Suprapubic skin (tissue), 4 donors: ENCODE measurements at regions not wholly inside any gene's neighbourhood (a gene's known extent, or its start where the extent isn't known, plus 50 kb on each side); places are given as distances from the start of the nearest gene placed in this dataset.

Source experiments
- EP300 ChIP-seq: sonication (generic); formaldehyde crosslinking; IDR thresholded peaks from one replicate; pipeline ENCODE4 v1.6.1; 2017; ENCODE audit warnings: antibody characterized with exemption
- POLR2A ChIP-seq, 2 donors: fragments of 450-650 bp; IDR thresholded peaks; one replicate each; pipeline ENCODE4 v1.6.1; 2017; ENCODE audit warnings: antibody characterized with exemption in 2 of 2, mild to moderate bottlenecking in 2 of 2, moderate library complexity in 2 of 2
- POLR2AphosphoS5 ChIP-seq, 3 donors: sonication (generic); formaldehyde crosslinking; IDR thresholded peaks; one replicate each; pipeline ENCODE4 v1.6.1; 2017; ENCODE audit warnings: antibody characterized with exemption in 3 of 3
- TF ChIP-seq, protein P1 (sequence below), 2 donors: fragments of 200-600 bp in 1 of 2; fragments of 450-650 bp in 1 of 2; sonication (generic) in 1 of 2; IDR thresholded peaks; one replicate each; pipeline ENCODE4 v1.5.1; 2016 to 2019; ENCODE audit warnings: antibody characterized with exemption in 2 of 2, mild to moderate bottlenecking in 1 of 2, moderate library complexity in 1 of 2

DNA sequence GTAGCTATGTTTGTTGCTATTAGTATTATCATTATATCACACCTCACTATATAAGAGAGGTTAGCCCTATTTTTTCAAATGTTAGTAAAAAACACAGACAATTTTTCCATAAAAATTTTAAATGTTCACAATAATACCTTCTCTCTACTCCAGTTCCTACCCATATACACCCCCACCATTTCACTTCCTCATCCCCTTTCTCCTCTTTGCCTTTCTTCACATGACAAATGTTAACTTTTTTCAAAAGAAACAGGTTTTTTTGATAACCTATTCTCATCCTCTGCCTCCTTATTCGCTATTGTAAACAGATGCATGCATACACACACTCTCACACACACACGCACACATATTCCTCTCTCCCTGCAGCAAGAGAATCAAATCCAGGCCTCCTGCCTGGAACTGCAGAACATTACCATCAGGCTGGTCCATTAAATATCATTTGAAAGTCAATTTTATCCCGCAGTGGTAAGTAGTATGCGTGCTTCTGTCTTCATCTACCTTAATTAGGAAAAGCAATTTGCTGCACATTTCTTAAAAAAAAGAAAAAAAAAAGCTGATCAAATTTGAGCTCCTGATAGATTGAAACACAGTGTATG is 55.5 kb downstream of the MID1IP1 start:
- TF ChIP-seq, protein P1, sequence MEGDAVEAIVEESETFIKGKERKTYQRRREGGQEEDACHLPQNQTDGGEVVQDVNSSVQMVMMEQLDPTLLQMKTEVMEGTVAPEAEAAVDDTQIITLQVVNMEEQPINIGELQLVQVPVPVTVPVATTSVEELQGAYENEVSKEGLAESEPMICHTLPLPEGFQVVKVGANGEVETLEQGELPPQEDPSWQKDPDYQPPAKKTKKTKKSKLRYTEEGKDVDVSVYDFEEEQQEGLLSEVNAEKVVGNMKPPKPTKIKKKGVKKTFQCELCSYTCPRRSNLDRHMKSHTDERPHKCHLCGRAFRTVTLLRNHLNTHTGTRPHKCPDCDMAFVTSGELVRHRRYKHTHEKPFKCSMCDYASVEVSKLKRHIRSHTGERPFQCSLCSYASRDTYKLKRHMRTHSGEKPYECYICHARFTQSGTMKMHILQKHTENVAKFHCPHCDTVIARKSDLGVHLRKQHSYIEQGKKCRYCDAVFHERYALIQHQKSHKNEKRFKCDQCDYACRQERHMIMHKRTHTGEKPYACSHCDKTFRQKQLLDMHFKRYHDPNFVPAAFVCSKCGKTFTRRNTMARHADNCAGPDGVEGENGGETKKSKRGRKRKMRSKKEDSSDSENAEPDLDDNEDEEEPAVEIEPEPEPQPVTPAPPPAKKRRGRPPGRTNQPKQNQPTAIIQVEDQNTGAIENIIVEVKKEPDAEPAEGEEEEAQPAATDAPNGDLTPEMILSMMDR (IDR thresholded peaks at IDR 0.05), result no peak
- TF ChIP-seq POLR2AphosphoS5 (IDR thresholded peaks at IDR 0.05) (no peak), POLR2A (IDR thresholded peaks at IDR 0.05) (no peak), EP300 (no peak)
